ENCODE measurements at regions not wholly inside any gene's neighbourhood (a gene's known extent, or its start where the extent isn't known, plus 50 kb on each side); places are given as distances from the start of the nearest gene placed in this dataset.

DNA sequence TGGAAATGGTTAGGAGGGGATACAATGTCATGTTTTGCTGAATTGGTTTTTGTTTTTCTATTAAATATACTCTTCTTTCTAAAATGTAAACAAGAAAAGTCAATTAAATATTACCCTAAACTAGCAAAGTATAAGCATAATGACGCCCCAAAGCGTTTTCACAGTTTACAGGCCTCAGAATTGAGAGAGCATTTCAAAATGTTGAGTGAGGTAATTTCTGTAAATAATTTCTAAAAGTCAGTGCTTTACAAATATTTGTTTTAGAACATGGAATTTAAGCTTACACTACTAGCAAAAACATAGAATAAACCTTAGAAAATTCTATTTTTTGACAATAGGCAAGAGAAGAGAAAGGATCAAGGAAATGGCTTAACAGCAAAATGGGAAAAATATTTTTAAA lies 958.4 kb upstream of the USP15 start:
- intact Hi-C loops (cut with micrococcal nuclease) = no loop called here
- no peak for DNase-seq (ENCODE audit: unreplicated experiment)
- ChIA-PET POLR2A (interaction anchor here (0.6 kb wide), 1 partner anchor 1013 kb away, joined by 3 read pairs; no protein-coding TSS in a partner anchor), CTCF (no interaction called here)
- no peak for TF ChIP-seq CTCF (IDR thresholded peaks at IDR 0.05; ENCODE audit: unreplicated experiment)
- Mint-ChIP-seq H3K27ac (ENCODE audit: low read depth, unreplicated experiment) (no peak overlapping the region), H3K4me1 (ENCODE audit: insufficient read depth, unreplicated experiment) (no peaks in the 10 kb centered on the region), H3K27me3 (ENCODE audit: insufficient read depth, unreplicated experiment) (no peaks in the 10 kb centered on the region), H3K9me3 (ENCODE audit: unreplicated experiment) (peaks cover 7% of the 10 kb centered on the region), H3K36me3 (ENCODE audit: insufficient read depth, unreplicated experiment) (no peaks in the 10 kb centered on the region), H3K4me3 (ENCODE audit: unreplicated experiment) (no peak overlapping the region)
- no TSS peak for BruUV-seq (replicated peaks)

DNA sequence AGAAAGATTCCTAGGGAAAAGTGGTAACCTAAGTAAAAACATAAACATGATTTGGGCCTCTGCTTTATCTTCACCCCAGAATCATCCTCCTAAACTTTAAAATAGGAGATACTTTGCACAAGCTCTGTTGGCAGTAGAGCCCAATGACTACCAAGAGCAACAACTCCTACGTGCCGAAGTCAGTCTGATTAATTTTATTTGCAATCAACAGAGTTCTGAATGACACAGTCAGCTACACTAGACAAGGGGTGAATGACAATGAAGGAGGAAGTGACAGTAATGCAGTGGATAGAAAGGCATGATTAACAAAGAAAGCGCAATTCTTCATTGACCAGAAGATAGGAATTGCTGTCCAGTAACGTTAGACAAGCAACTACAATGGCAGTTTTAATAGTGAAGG lies 957.9 kb upstream of the USP15 start:
- TF ChIP-seq CTCF (IDR thresholded peaks at IDR 0.05; ENCODE audit: unreplicated experiment) = no peak
- Mint-ChIP-seq H3K4me3 (ENCODE audit: unreplicated experiment) (no peak overlapping the region), H3K27ac (ENCODE audit: low read depth, unreplicated experiment) (no peak overlapping the region), H3K4me1 (ENCODE audit: insufficient read depth, unreplicated experiment) (no peaks in the 10 kb centered on the region), H3K36me3 (ENCODE audit: insufficient read depth, unreplicated experiment) (no peaks in the 10 kb centered on the region), H3K27me3 (ENCODE audit: insufficient read depth, unreplicated experiment) (no peaks in the 10 kb centered on the region), H3K9me3 (ENCODE audit: unreplicated experiment) (peaks cover 7% of the 10 kb centered on the region)
- DNase-seq (ENCODE audit: unreplicated experiment) = no peak
- intact Hi-C loops (cut with micrococcal nuclease) = no loop called here
- ChIA-PET POLR2A (interaction anchor here (0.6 kb wide), 1 partner anchor 1014 kb away, joined by 3 read pairs; no protein-coding TSS in a partner anchor), CTCF (no interaction called here)
- BruUV-seq (replicated peaks) = no TSS peak

DNA sequence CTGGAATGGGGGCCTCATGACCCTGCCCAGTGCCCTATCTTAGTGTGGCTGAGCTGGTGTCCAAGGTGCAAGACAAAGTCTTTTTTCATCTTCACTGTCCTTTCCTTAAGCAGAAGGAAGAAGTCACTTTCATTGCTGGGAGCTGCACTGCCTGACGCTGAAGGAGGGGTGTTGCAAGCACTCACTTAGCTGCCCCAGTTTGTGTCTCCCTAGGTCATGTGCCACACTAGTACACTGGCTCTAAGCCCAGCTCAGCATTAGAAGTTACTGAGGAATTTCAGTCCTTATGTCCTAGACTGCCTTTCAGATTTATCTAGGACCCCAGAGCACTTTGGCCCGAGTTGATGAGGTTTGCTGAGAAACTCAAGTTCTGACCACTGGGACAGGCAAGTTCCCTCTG lies 952.0 kb upstream of the USP15 start:
- ChIA-PET POLR2A (no interaction called here), CTCF (interaction anchor here (0.7 kb wide), 1 partner anchor 11 kb away, joined by 4 read pairs; no protein-coding TSS in a partner anchor)
- no peak for DNase-seq (ENCODE audit: unreplicated experiment)
- no peaks in the 10 kb centered on the region for H3K36me3 Mint-ChIP-seq (ENCODE audit: insufficient read depth, unreplicated experiment)
- no peak for TF ChIP-seq CTCF (IDR thresholded peaks at IDR 0.05; ENCODE audit: unreplicated experiment)
- intact Hi-C loops (cut with micrococcal nuclease) = no loop called here
- H3K27me3 Mint-ChIP-seq (ENCODE audit: insufficient read depth, unreplicated experiment) = no peaks in the 10 kb centered on the region
- no TSS peak for BruUV-seq (replicated peaks)
- H3K27ac Mint-ChIP-seq (ENCODE audit: low read depth, unreplicated experiment) = no peak overlapping the region
- H3K4me3 Mint-ChIP-seq (ENCODE audit: unreplicated experiment) = no peak overlapping the region
- no peaks in the 10 kb centered on the region for H3K4me1 Mint-ChIP-seq (ENCODE audit: insufficient read depth, unreplicated experiment)
- peaks cover 7% of the 10 kb centered on the region for H3K9me3 Mint-ChIP-seq (ENCODE audit: unreplicated experiment)

DNA sequence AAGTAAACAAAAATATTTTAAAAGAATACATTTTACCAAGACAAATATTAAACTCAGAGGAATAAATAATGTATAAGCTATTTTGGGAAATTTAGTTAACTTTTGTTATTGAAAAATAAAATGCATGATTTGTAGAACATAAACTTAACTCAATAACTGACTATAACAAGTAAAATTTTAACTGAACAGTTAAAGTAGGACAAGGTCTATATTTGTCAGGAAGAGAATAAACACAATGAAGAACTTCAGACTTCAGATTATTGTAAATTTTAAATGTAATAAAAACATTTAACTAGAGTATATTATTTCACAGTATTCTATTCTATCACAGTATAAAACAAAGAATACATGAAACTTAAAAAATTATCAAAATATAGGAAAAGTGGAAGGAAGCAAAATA lies 948.8 kb upstream of the USP15 start:
- POLR2A ChIA-PET = no interaction called here
- BruUV-seq (replicated peaks) = no TSS peak

More for the DNA sequence above, 948.8 kb upstream of the USP15 start:
- Mint-ChIP-seq H3K27ac (ENCODE audit: low read depth, unreplicated experiment) (no peak overlapping the region), H3K27me3 (ENCODE audit: insufficient read depth, unreplicated experiment) (no peaks in the 10 kb centered on the region), H3K4me3 (ENCODE audit: unreplicated experiment) (no peak overlapping the region), H3K36me3 (ENCODE audit: insufficient read depth, unreplicated experiment) (no peaks in the 10 kb centered on the region), H3K4me1 (ENCODE audit: insufficient read depth, unreplicated experiment) (no peaks in the 10 kb centered on the region), H3K9me3 (ENCODE audit: unreplicated experiment) (peaks cover under 1% of the 10 kb centered on the region)
- intact Hi-C loops (cut with micrococcal nuclease) = no loop called here
- CTCF ChIA-PET = interaction anchor here (0.5 kb wide), 1 partner anchor 8 kb away, joined by 3 read pairs; no protein-coding TSS in a partner anchor
- TF ChIP-seq CTCF (IDR thresholded peaks at IDR 0.05; ENCODE audit: unreplicated experiment) = no peak
- DNase-seq (ENCODE audit: unreplicated experiment) = no peak

All from MCF 10A (cell line).